ENCODE measurements at regions not wholly inside any gene's neighbourhood (a gene's known extent, or its start where the extent isn't known, plus 50 kb on each side); places are given as distances from the start of the nearest gene placed in this dataset.

DNA sequence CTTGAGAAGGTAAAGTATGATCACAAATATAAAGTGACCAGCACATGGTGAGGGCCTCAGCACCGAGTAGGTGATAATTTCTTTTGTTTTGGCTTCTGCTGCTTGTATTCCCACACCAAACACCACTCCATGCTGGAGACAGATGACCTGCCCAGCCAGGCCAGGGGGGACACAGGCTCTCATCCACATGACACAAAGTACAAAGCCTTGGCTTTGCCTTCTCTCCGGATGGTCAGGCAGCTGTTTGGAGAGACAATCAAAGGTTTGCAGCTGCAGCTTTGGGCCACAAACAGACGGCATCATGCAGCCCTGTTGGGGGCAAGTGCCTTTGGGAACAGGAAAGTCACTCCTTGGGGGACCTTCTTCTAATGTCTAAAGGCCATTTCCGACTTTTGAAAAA is 226.2 kb upstream of the KLF4 start:
- TF ChIP-seq POLR2A (IDR thresholded peaks at IDR 0.05; ENCODE audit: low read length) (no peak), GATA1 (IDR thresholded peaks at IDR 0.05; ENCODE audit: low read depth, low read length) (no peak)

Data from erythroblast (primary cell).